Umbilical cord (tissue), 1 donor: ENCODE measurements at regions not wholly inside any gene's neighbourhood (a gene's known extent, or its start where the extent isn't known, plus 50 kb on each side); places are given as distances from the start of the nearest gene placed in this dataset.
"Not testable (repeated sequence)": the region's sequence is repeated elsewhere in the genome, so short reads cannot be mapped to it uniquely, and the experiment has no call there.

Source experiments
- DNase-seq: peaks from one replicate; pipeline ENCODE4 v3.0.0-alpha.2; 2015; ENCODE audit warnings: low spot score

GRCh38 chr19:28633319-28634018, 579.5 kb downstream of the UQCRFS1 start:
- DNase-seq: peak; percentile 3

GRCh38 chr19:28632371-28633080, 580.4 kb downstream of the UQCRFS1 start:
- DNase-seq: no peak

- DNase-seq: no peak
Observed at GRCh38 chr19:28631961-28632360, 581.0 kb downstream of the UQCRFS1 start.

DNA sequence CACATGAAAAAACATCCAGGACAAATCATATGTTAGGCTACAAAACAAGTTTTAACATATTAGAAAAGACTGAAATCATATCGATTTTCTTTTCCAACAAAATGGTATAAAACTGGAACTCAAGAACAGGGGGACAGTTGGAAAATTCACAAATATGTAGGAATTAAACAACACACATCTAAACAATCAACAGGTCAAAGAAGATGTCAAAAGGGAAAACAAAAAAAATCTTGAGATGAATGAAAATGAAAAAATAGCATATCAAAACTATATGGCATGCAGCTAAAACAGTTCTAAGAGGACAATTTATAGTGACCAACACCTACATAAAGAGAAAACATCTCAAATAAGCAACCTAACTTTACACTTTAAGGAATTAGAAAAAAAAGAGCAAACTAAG, 585.3 kb downstream of the UQCRFS1 start:
- no peak for DNase-seq

DNA sequence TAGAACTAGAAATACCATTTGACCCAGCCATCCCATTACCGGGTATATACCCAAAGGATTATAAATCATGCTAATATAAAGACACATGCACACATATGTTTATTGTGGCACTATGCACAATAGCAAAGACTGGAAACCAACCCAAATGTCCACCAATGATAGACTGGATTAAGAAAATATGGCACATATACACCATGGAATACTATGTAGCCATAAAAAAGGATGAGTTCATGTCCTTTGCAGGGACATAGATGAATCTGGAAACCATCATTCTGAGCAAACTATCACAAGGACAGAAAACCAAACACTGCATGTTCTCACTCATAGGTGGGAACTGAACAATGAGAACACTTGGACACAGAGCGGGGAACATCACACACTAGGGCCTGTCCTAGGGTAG, 586.5 kb downstream of the UQCRFS1 start:
- not testable (repeated sequence) for DNase-seq

GRCh38 chr19:28619816-28620429, 593.0 kb downstream of the UQCRFS1 start:
- DNase-seq: no peak

DNA sequence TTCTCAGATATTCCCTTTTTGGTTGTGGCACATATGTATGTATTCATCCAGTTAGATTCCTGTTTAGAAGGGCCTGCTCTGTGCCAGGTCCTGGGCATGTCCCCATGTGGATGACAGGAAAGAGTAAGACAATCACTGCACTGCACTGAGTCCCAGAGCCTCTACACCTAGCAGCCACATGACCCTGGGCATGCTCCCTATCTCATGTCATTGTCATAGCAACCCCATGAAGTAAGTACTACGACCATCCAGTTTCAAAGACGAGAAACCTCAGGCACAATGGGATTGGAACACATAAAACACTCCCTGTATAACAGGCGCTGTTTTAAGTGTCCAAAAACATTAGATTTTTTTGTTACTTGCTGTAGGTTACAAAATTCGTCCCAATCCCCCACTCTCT, 594.4 kb downstream of the UQCRFS1 start:
- no peak for DNase-seq

- DNase-seq: no peak
Observed at GRCh38 chr19:28615966-28616365, 597.0 kb downstream of the UQCRFS1 start.

GRCh38 chr19:28615546-28615916, 597.4 kb downstream of the UQCRFS1 start:
- no peak for DNase-seq

DNA sequence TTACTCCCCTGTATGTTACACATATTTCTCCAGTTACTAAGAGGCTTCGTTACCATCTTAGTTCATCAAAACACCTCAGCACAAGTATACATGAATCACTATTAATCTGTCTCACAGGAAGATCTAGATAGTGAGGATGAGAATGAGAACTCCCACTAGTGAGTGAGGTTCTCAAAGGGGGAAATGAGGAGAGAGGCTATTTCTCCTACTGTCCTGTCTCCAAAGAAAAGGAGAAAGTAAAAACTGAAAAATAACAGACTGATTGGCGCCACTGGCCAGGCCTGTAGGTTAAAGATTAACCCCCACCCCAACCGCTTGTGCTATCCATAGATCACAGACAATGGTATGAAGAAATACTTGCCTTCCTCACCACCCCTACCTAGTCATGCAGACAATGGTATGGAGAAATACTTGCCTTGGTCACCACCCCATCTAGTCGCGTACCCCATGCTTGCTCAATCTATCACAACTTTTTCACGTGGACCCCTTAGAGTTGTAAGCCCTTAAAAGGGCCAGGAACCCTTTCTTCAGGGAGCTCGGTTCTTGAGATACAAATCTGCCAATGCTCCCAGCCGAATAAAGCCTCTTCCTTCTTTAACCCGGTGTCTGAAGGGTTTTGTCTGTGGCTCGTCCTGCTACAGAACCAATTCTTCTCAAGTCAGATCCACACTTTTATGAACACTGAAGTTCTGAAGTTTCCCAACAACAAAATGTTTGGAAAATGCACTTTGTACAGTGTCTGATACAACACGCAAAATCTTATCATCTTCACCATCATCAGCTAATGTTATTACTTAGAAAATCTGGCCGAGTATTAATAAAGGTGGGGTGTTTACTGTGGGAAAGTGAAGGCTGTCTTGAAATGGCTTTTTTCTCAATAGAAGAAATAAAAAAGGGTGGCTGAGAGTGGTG, 598.1 kb downstream of the UQCRFS1 start:
- DNase-seq: no peak

DNA sequence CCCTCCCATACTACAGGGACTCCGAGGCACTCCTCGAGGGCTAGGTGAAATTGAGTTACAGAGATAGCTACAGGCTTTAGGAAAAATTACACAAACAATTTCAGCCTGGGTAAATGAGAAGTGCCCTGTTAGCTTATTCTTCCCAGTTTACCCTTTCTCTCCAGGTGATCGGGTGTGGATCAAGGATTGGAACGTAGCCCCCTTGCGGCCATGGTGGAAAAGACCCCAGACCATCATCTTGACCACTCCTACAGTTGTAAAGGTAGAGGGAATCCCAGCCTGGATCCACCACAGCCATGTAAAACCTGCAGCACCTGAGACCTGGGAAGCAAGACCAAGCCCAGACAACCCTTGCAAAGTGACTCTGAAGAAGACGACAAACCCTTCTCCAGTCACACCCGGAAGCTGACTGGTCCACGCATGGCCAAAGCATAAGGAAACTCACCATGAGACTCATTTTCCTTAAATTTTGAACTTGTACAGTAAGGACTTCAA, 600.6 kb downstream of the UQCRFS1 start:
- no peak for DNase-seq

- not testable (repeated sequence) for DNase-seq
Observed at GRCh38 chr19:28611227-28611914, 601.6 kb downstream of the UQCRFS1 start.

GRCh38 chr19:28610731-28611130, 602.2 kb downstream of the UQCRFS1 start:
- no peak for DNase-seq

GRCh38 chr19:28609944-28610343, 603.0 kb downstream of the UQCRFS1 start:
- DNase-seq: no peak

DNA sequence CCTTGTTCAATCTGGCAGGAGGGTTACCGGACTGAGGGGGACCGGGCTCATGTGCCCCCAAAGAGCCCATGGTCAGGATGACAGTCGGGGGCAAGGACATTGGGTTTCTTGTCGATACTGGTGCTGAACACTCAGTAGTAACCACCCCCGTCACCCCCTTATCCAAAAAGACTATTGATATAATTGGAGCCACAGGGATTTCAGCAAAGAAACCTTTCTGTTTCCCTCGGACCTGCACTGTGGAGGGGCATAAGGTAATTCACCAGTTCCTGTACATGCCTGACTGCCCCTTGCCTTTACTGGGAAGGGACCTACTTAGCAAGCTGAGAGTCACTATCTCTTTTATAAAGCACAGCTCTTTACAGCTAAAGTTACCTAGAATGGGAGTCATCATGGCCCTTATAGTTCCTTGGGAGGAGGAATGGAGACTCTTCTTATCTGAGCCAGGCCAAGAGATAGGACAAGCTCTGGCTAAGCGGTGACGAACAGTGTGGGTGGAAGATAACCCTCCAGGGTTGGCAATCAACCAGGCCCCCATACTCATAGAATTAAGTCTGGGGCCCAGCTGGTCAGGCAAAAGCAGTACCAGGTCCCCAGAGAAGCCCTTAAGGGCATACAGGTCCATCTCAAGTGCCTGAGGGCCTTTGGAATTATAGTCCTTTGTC, 603.7 kb downstream of the UQCRFS1 start:
- DNase-seq: no peak

DNA sequence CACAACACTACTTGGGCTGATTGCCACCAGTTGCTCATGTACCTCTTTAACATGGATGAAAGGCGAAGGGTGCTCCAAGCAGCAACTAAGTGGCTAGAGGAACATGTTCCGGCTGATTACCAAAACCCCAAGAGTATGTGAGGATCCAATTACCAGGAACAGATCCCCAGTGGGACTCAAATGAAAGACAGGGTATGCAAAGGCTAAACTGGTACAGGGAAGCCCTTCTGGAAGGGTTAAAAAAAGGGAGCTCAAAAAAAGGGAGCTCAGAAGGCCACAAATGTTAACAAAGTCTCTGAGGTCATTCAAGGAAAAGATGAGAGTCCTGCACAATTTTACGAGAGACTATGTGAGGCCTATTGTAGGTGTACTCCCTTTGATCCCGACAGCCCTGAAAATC, 604.7 kb downstream of the UQCRFS1 start:
- no peak for DNase-seq

- no peak for DNase-seq
Observed at GRCh38 chr19:28607066-28607583, 605.8 kb downstream of the UQCRFS1 start.

DNA sequence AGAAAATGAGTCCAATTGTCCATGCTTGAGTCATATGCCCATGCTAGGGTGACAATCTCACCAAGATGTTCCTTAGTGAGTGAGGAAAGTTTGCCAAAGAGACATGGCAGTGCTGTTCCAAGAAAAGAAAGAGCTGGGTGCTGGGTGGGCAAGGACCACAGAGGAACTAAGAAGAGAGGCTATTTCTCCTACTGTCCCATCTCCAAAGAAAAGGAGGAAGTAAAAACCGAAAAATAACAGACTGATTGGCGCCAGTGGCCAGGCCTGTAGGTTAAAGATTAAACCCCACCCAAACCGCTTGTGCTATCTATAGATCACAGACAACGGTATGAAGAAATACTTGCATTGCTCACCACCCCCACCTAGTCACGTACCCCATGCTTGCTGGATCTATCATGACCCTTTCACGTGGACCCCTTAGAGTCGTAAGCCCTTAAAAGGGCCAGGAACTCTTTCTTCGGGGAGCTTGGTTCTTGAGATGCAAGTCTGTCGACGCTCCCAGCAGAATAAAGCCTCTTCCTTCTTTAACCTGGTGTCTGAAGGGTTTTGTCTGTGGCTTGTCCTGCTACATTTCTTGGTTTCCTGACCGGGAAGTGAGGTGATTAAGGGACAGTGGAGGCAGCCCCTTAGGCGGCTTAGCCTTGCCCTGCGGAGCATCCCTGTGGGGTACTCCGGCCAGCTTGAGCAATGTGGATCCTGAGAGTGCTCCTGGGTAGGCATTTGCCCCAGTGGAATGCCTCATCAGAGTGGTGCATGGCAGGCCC, 606.5 kb downstream of the UQCRFS1 start:
- no peak for DNase-seq

GRCh38 chr19:28605501-28606268, 607.3 kb downstream of the UQCRFS1 start:
- no peak for DNase-seq
